DMS153 (cell line): ENCODE measurements at regions not wholly inside any gene's neighbourhood (a gene's known extent, or its start where the extent isn't known, plus 50 kb on each side); places are given as distances from the start of the nearest gene placed in this dataset.
"Not testable (repeated sequence)": the region's sequence is repeated elsewhere in the genome, so short reads cannot be mapped to it uniquely, and the experiment has no call there.

Experiments
- DNase-seq: peaks from one replicate; lab custom pipeline; 2025; lab: John Stamatoyannopoulos, UW

DNA sequence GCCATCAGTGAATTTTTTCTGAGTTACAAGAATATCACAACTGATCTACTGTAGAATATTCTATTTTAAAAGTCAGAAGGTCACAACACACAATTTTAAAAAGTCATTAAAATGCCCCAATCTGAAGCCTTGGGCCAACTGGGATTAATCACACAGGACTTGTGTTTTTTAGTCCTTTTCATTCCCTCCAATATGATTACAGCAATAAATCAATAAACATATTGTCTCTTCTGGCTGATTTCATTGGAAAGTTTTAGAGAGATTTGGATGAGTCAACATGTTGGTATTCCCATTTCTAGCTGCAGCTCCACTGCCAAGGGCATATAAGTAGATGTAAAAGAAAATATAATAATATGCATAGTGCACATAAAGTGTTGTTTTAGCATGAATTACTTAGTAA, 85.8 kb downstream of the NIBAN1 start:
- no peak for DNase-seq

DNA sequence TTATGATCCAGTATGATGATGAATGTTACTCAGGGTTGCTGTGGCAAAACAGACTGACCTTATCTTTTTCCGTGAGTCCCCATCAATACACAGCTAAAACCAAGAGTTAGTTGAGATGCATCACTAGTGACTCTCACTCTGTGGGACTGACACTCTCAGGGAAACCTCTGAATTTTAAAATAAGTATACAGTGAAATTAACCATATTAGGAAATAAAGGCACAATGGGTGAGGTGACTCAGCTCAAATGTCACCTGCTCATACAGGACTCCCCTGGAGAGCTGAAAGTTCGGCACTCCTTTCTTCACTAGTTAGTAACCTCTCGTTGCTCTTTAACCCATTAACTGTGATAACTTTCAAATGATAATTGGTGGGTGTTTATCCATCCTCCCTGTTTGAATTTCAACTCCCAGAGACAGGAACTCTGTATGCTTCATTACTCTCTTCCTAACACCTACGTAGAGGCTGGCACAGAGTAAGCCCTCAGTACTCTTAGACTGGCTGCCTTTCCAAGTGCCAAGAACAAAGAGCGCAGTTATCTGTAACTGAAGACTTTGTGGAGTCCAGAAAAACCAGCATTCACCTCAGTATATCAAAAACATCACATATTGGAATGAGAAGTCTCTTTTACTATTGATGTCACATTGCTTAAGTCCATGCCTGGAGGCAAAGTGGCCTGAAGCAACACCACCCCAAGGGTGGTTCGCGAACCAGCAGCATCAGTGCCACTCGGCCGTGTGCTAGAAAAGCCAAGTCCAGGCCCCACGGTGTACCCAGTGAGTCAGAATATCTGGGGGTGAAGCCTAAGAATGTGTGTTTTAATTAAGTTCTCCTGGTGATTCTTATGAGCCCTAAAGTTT, 91.1 kb downstream of the NIBAN1 start:
- DNase-seq = no peak

DNA sequence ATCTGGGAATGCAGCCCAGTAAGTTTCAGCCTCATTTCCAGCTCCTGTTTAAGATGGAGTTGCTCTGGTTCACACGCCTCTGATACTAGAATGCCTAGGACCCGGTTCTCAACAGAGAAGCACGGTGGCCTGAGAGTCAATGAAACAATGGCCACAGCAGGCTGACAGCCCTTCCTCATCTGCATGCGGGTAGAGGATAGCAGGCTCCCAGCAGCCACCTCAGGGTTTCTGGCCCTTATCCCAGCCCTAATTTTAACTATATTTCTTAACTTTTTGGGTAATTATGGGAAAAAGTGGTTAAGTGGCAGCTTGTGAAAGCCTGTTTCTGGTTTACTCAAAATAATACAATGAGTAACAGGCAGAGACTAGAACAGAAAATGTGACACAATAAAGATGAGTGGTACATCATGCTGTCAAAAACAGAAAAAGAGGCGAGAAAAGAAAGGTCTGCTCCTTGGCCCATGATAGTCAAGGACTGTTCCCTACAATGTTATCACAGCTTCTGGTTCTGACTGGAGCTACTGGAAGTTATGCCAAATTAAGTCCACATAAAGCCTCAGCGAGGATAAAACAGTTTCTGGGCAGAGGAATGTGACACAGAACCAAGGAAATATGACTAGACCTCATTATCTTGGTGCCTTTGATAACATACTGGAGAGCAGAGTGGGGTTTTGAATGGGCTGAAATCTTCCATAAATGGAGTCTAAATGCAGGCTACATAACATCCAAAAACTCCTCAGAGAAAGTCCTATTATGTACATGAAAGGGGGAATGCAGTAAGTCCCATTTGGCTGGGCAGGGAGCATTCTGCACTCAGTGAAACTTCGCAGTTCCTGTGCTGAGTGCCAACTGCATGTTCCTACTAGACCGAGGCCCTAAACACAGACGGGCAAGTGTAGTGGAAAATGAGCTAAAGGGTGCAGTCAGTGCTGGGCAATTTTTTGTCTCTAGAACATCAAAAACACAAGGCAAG, 92.1 kb downstream of the NIBAN1 start:
- DNase-seq = no peak

GRCh38 chr1:184879876-184880557, 94.3 kb downstream of the NIBAN1 start:
- no peak for DNase-seq

GRCh38 chr1:184878602-184879001, 95.7 kb downstream of the NIBAN1 start:
- no peak for DNase-seq

GRCh38 chr1:184878002-184878401, 96.3 kb downstream of the NIBAN1 start:
- DNase-seq = peak; percentile 57

DNA sequence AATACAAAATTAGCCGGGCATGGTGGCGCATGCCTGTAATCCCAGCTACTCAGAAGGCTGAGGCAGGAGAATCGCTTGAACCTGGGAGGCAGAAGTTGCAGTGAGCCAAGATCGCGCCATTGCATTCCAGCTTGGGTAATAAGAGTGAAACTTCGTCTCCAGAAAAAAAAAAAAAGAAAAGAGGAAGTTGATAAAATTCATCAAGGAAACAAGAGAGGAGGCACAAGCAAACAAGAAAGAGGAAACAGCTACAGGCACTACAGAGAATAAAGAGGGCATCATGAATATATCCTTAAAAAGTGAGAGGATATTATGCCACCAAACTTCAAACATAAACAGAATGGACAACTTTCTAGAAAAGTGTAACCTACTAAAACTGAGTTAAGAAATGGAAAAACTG, 98.3 kb downstream of the NIBAN1 start:
- DNase-seq = not testable (repeated sequence)

- no peak for DNase-seq
These were observed 99.1 kb downstream of the NIBAN1 start for GRCh38 chr1:184875218-184875617.

- DNase-seq = no peak
These were observed 104.0 kb downstream of the NIBAN1 start for GRCh38 chr1:184870319-184870718.

DNA sequence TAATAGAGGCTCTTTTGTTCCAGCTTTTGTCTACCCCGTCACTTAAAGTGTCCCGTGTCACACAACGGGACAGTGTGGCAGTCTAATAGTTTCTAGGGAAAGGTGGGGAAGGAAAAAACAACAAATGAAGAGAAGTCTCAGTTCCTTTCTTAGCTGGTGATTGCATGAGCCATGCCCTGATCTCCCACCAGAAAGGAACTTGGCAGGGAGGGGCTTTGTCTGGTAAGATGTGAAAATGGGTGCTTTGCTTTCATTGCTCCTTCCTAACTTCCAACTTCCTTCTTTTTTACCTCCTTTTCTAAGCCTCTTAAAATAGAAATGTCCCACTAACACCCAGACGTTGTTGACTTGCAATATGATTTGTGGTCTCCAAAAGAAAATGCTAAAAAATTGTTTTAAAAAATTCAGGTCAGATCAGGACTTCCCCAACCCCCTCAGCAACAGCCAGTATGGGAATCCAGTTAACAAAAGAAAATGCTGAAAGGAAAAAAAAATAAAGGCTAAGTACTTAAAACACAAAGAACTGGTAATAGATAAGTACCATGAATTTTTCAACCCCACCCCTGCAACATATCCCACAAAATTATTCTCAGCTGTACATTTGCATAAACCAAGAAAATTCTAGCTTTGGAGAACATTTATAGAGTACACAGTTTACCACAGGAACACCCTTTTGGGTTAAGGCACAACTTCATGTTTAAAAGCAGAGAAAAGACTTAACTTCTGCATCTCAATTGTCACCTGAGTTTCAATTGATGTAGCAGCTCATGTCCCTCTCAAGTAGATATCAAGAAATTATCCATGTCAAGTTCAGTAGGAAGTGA, 106.2 kb downstream of the NIBAN1 start:
- DNase-seq = no peak

DNA sequence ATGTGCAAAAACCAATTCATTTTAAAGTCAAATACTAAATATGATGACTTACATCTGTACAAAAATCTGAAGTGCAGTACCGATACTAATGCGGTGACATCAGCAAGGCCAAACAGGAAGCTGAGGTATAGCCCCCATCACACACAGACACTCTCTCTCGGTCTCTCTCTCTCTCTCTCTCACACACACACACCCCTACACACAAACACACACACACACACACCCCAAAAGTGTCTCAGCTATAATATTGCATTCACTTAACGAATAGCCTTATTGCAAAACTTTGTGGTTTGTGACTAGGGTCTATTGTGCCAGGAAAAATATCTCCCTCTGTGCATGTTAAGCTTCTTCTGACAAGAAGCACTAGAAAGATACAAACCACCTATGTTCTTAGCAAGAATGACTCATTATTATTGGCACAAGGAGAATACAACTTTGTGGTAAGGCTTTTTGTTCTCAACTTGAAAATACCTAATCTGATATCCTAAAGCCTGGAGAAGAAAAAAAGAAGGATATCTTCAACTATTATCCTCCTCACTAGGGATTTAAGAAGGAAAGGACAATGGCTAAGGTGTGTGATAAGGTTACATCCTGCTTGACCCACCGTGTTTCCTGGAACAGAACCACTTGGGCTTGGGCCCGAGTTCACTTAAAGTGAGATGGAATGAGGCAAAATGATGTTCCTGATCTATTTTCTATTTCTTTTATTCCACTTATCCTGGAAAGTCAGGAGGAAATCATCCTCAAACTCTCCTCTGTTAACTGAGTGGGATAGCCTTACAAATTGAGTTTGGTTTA, 107.1 kb downstream of the NIBAN1 start:
- no peak for DNase-seq

DNA sequence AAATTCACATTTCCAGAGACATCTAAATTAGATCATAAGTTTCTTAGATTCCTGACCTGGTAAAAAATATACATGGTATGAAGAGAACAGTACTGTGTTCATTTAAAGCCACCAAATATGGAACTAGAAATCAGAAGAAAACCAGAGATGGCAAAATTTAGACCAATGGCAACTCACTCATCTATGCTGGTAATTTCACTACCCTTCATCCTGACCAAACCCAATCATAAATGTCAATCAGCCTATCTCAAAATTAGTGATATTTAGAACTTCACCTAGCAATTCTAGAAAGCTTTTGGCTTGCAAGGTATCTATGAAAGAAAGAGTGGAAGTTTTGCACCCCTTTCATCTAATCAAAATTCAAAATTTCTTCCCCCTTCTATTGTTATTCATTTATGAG, 107.7 kb downstream of the NIBAN1 start:
- DNase-seq = no peak

GRCh38 chr1:184865831-184866230, 108.5 kb downstream of the NIBAN1 start:
- DNase-seq = no peak

DNA sequence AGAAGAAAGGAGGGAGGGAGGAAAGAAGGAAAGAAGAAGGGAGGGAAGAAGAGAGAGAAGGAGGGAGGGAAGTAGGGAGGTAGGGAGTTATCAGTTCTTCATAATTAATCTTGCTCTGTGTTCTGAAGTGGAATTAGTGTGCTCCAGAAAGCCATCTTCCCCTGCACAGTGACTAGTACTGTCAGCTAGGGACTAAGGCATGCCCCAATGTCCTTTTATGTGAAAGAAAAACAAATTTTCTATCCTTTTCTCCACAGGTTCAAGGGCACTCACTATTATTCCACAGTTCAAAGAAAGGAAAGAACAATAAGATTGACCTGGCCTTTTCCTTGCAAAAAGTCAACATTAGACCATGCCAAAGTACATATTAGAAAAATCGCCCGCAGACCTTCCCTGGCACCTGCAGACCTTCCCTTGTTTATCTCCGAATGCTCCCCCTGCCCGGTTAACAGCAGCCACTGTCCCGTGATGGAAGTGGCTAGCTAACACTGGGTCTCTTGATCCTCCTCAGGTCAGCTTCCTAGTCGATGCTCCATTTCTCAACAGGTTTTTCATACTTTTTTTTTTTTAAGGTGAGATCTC, 107.2 kb upstream of the EDEM3 start:
- DNase-seq = no peak

DNA sequence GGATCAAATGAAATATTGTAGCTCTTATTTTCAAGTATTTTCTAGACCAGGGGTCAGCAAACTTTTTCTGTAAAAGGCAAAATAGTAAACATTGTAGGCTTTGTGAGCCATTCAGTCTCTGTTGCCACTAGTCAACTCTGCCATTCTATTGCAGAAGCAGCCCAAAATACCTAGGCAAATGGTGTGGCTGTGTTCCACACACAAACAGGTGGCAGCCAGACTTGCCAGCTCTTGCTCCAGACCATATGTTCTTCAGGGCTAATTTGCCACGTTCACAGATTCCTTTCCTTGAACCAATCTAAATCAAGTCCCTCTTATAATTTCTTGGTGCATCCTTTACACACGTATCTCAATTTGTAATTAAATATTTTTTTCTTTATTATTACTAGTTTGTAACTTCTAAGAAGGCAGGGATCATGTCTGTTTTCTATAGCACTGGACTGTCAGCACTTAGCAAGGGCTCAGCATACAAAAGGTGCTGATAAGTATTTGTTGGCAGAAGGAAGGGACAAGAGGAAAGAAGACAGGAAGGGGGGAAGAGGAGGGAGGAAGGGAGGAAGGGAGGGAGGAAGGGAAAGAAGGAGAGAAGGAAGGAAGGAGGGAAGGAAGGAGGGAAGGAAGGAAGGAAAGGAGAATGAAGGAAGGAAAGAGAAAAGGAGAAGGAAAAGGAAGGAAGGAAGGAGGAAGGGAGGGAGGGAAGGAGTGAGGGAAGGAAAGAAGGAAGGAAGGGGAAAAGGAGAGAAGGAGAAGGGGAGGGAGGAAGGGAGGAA, 106.5 kb upstream of the EDEM3 start:
- no peak for DNase-seq

DNA sequence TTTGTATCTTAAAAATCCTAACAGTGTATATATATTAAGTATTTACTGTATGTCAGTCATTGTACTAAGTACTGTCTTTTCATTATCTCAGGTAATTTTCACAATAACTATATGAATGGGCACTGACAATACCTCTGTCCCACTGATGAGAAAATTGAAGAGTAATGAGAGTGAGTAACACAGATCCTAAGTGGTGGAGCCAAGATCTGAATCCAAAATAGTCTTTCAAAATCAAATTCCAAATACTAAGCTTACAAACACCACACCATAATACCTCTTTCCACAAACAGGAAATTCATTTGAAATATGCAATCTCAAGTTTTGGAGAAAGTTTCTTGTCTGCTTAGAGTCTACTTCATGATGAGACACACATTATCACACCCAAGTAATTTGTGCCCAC, 105.9 kb upstream of the EDEM3 start:
- no peak for DNase-seq

- DNase-seq = no peak
These were observed 104.9 kb upstream of the EDEM3 start for GRCh38 chr1:184859381-184860105.

DNA sequence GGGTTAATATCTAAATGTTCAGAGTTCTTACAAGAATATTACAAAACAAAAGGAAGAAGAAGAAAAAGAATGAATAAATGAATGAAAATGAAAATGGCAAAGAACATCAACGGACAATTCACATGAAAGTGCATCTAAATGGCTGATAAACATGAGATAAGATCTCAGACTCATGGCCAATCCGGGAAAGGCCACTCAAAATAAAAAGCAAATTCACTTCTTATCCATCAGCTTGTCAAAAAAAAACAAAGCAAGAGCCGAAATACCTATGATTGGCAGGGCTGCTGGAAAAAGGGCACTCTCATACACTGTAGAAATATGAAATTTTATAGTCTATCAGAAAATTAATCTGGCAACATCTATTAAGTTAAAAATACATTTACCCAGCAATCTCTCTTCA, 103.6 kb upstream of the EDEM3 start:
- no peak for DNase-seq
